ENCODE measurements at regions not wholly inside any gene's neighbourhood (a gene's known extent, or its start where the extent isn't known, plus 50 kb on each side); places are given as distances from the start of the nearest gene placed in this dataset.

DNA sequence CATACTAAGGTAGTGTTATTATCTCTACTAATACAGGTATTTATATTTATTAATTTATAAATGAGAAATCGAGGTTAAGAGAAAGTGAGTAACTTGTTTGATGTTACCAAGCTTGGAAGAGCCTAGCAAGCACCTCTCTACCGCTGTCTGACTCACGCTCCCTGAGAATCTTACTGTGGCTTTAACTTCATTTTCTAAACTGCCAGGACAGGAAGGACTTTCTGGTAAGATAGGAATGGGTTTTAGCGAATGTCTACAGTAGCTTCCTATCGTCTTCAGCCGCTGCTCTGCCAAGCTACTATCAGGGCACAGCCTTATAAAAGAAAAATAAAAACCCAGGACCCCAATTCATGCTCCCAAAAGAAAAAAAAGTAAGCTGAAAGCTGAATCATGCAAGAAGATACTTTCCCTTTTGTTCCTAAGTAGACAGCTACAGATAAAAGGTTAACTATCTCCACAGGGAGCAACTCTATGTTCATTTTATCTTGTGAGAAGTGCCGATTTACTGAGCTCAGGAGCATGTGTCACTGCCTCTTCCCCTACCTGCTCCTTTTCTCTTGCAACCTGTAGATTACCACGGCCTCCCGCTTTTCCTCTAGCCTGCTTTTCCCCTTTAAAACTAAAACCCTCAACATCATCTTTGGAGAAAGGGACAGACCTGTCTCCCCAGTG, 60.2 kb downstream of the THNSL1 start:
- no peak overlapping the region for H3K27ac Mint-ChIP-seq

DNA sequence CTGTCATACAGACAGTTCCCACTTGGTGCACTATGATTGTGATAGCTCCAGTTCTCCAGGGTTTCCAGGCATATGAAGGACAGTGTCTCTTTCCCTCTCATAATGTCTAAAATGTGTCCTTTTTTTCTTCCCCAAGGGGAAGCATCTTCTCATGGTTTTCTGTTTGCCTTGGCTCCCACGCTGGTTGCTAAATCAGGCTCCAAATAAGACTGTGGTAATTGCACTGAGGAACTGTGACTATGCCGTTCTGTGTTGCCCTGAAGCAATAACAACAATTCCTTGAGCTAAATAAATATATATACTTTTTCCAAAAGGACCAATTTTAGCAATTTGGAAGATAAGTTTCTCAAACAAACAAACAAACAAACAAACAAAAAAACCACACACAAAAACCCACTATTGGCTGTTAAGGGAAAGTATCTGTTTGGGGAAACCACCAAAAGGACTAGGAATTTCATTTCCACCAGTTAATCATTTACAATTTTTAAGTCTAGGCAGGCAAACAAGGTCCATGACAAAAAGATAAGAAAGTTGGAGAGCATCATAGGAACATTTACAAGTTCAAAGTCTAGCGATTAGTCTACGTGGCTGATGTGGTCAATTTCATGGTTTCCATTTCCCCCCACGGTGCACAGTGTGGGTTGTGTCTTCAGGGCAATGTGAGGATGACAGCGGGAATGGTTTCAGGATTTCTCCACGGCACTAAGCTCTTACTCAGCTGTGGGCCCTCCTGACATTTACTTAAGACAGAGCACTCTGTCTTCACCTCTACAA, 62.4 kb downstream of the THNSL1 start:
- no peak overlapping the region for H3K27ac Mint-ChIP-seq
- H3K36me3 Mint-ChIP-seq (ENCODE audit: insufficient read depth), result no peaks in the 10 kb centered on the region
- TF ChIP-seq, protein P1, sequence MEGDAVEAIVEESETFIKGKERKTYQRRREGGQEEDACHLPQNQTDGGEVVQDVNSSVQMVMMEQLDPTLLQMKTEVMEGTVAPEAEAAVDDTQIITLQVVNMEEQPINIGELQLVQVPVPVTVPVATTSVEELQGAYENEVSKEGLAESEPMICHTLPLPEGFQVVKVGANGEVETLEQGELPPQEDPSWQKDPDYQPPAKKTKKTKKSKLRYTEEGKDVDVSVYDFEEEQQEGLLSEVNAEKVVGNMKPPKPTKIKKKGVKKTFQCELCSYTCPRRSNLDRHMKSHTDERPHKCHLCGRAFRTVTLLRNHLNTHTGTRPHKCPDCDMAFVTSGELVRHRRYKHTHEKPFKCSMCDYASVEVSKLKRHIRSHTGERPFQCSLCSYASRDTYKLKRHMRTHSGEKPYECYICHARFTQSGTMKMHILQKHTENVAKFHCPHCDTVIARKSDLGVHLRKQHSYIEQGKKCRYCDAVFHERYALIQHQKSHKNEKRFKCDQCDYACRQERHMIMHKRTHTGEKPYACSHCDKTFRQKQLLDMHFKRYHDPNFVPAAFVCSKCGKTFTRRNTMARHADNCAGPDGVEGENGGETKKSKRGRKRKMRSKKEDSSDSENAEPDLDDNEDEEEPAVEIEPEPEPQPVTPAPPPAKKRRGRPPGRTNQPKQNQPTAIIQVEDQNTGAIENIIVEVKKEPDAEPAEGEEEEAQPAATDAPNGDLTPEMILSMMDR (IDR thresholded peaks at IDR 0.05; ENCODE audit: unreplicated experiment), result no peak
- peaks cover 3% of the 10 kb centered on the region for H3K27me3 Mint-ChIP-seq
- H3K9me3 Mint-ChIP-seq (ENCODE audit: low read depth), result no peaks in the 10 kb centered on the region
- no peak for DNase-seq (ENCODE audit: low spot score, unreplicated experiment)
- peaks cover 18% of the 10 kb centered on the region for H3K4me1 Mint-ChIP-seq (ENCODE audit: low read depth)
- H3K4me3 Mint-ChIP-seq (ENCODE audit: low read depth), result no peak overlapping the region

More for the DNA sequence above, 60.2 kb downstream of the THNSL1 start:
- H3K9me3 Mint-ChIP-seq (ENCODE audit: low read depth), result no peaks in the 10 kb centered on the region
- no peaks in the 10 kb centered on the region for H3K36me3 Mint-ChIP-seq (ENCODE audit: insufficient read depth)
- no peak for DNase-seq (ENCODE audit: low spot score, unreplicated experiment)
- peaks cover 13% of the 10 kb centered on the region for H3K4me1 Mint-ChIP-seq (ENCODE audit: low read depth)
- H3K4me3 Mint-ChIP-seq (ENCODE audit: low read depth), result no peak overlapping the region
- H3K27me3 Mint-ChIP-seq, result peaks cover 3% of the 10 kb centered on the region
- TF ChIP-seq, protein P1 (IDR thresholded peaks at IDR 0.05; ENCODE audit: unreplicated experiment), result no peak

DNA sequence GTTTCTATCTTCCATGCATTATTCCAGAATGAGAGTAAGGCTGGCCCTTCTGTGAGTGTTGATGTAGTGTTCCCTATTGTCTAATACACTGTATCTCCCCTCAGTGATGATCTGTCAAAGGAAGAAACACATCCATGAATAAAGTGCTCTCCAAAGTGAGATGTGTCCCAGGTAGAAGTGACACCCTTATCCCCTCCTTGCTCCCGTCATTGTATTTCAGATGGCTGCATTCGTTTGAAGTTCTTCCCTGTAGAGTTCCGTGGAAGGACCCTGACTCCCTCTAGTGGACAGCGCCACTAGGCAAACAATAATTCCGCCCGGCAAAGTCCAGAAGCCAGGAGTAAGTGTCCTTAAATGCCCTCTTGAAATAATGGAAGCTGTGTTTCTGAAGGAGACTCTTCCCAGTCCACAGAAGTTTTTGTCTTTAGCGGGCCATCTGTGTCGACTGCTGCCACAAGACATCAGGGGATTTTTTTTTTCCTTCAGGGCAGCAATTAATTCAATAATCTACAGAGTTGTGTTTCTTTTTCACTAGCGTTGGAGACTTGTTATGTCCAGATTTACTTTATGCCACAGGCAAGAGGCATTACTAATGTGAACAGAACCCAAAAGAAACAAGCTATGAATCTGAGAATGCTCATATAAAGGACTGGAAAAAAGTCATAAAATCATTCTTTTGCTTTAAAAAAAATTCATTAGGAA, 64.6 kb downstream of the THNSL1 start:
- Mint-ChIP-seq H3K4me3 (ENCODE audit: low read depth) (no peak overlapping the region), H3K27ac (no peak overlapping the region), H3K27me3 (peaks cover 3% of the 10 kb centered on the region), H3K4me1 (ENCODE audit: low read depth) (peaks cover 18% of the 10 kb centered on the region), H3K9me3 (ENCODE audit: low read depth) (no peaks in the 10 kb centered on the region), H3K36me3 (ENCODE audit: insufficient read depth) (no peaks in the 10 kb centered on the region)
- peak; percentile 77 for DNase-seq (ENCODE audit: low spot score, unreplicated experiment)
- TF ChIP-seq, protein P1 (IDR thresholded peaks at IDR 0.05; ENCODE audit: unreplicated experiment), result peak; percentile 94

DNA sequence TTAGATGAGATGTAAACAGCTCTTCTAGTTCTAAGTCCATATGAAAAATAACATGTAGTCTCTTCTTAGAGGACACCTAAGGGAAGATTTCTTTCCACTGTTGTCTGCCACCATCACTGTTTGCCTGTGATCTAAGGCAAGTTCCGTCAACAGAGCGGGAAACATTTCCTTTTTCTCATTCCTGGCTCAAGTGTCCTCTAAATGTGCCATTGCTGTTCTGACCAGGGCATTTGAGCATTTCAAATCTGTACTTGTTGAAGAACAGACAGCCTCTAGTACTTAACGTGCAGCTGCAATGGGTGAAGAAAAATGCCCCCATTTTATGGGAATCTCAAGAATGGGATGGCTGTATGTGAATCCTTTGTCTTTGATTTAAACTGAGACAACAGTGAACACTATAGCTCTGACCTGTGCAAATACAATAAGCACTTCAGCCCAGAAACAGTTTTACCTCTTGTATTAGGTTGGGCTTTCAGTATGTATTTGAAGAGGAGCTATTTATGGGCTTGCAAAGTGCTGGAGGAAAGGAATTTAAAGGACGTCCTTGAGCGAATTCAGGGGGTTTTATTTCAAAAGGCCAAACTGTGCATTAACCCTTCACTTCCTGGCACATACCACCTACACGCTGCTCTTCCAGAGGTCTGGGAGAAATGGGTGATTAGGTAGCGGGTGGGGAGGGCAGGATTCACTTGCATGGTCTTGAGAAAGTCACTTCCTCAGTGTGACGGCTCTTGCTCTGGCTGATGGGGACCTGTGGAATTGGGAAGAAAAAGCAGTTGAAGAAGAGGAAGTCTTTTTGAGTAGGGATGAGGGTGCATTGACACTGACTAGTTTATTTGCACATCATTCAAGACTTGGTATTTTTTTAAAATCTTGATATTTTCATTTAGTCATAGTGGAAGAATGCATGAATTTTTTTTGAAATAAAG, 66.1 kb downstream of the THNSL1 start:
- no peaks in the 10 kb centered on the region for H3K27me3 Mint-ChIP-seq
- TF ChIP-seq, protein P1 (IDR thresholded peaks at IDR 0.05; ENCODE audit: unreplicated experiment), result no peak
- peaks cover 18% of the 10 kb centered on the region for H3K4me1 Mint-ChIP-seq (ENCODE audit: low read depth)
- H3K9me3 Mint-ChIP-seq (ENCODE audit: low read depth), result no peaks in the 10 kb centered on the region
- no peaks in the 10 kb centered on the region for H3K36me3 Mint-ChIP-seq (ENCODE audit: insufficient read depth)
- H3K4me3 Mint-ChIP-seq (ENCODE audit: low read depth), result no peak overlapping the region
- no peak for DNase-seq (ENCODE audit: low spot score, unreplicated experiment)
- no peak overlapping the region for H3K27ac Mint-ChIP-seq

Data from progenitor cell of endocrine pancreas (in vitro differentiated cells).